GM20431 (cell line): ENCODE measurements at regions not wholly inside any gene's neighbourhood (a gene's known extent, or its start where the extent isn't known, plus 50 kb on each side); places are given as distances from the start of the nearest gene placed in this dataset.
"Not testable (repeated sequence)": the region's sequence is repeated elsewhere in the genome, so short reads cannot be mapped to it uniquely, and the experiment has no call there.

ENCODE experiments used
- in situ Hi-C: fragments of 300-500 bp; cut with MseI, MboI; formaldehyde crosslinking; loops from one replicate; pipeline ENCODE4 v1.15.0; 2020; ENCODE audit warnings: low sequenced_read_pairs; ENCODE audit not compliant: unreplicated experiment

GRCh38 chr2:64249426-64249825, 105.2 kb upstream of the PELI1 start:
- in situ Hi-C loops, result no loop called here

DNA sequence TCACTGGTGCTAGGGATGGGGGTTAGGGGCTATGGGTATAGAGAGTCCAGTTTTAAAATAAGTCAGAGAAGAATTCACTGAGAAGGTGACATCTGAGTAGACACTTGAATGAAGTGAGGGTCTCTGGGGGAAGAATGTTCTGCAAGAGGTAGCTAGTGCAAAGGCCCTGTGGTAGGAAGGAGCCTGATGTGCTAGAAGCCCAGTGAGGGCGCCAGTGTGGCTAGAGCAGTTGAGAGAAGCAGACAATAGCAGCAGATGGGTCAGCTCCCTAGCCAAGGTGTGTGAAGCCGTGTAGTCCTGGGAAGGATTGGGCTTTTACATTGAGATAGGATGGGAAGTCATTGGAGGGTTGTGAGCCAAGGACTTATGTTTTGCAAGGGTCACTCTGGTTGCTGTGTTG, 105.8 kb upstream of the PELI1 start:
- in situ Hi-C loops, result no loop called here

DNA sequence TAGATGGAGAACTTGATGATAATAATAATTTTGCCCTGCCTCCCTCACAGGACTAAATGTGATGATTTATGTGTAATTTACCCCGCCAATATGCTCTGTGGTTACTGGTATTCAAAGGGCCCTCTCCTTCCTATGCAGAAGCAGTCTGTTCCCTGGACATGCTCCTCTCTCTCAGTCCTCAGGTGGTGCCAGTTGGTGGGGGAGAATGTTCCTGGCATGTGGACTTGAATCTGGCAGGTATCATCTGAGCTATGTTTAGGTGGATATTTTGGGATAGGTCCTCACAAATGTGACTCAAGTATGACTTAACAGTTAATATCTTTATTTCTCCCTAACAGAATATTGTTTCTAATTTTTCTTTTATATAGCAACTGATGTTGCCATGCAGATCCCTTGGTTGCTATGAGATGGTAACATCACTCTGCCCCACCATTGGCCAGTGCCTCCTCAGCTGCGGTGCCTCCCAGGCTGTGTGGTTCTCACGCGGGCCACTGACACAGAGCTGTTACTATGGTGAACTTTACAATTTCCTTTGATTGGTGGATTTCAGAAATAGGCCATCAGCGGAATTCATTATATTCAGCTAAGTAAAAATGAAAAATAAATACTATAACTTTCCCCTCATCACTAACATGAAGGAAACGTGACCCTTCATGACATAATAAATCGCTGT, 106.7 kb upstream of the PELI1 start:
- in situ Hi-C loops, result no loop called here

DNA sequence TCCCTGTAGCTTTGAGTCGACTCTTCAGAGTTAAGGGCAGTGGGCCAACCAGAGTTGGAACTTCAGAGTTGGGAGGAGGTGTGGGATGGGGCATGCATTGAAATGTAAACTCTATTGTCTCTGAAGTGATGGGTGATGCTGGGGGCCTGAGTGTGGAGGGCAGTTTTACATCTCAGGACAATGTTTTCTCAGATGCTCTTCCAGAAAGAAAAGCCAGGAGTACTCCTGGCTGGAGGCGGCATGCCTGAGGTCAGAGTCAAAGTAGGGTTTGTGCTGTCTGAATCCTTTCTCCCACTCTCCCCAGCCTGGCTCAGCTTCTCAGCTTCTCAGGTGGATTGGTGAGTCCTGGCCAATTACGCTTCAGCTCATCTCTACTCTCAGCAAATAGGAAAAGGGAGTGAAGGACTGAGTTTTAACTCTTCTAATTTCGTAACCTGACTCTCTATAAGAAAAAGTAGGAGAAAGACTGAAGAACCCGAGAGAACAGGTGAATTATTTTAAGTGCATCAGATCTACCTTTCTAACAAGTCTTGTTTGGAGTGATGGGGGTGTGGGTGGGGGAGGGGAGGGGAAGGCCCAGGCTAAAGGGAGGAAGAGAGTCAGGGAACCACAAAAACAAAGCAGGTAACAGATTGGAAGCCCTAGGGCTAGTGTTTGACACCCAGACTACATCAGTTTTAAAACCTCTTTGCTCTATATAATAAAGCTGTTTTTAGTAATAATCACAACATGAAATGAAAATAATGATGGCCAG, 107.5 kb upstream of the PELI1 start:
- in situ Hi-C loops, result no loop called here

GRCh38 chr2:64252251-64252978, 108.2 kb upstream of the PELI1 start:
- in situ Hi-C loops, result not testable (repeated sequence)

DNA sequence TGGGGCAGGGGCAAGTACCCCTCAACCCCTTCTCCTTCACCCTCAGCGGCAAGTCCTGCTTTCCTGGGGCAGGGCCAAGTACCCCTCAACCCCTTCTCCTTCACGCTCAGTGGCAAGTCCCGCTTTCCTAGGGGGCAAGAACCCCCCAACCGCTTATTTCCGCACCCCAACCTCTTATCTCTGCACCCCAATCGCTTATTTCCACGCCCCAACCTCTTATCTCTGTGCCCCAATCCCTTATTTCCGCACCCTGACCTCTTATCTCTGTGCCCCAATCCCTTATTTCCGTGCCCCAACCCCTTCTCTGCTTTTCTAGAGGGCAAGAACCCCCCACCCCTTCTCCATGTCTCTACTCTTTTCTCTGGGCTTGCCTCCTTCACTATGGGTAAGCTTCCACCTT, 109.2 kb upstream of the PELI1 start:
- in situ Hi-C loops, result not testable (repeated sequence)

- in situ Hi-C loops, result no loop called here
Observed at GRCh38 chr2:64258566-64258965, 114.3 kb upstream of the PELI1 start.

- in situ Hi-C loops, result no loop called here
Observed at GRCh38 chr2:64259312-64259711, 115.1 kb upstream of the PELI1 start.

GRCh38 chr2:64260093-64260803, 116.0 kb upstream of the PELI1 start:
- in situ Hi-C loops, result no loop called here

GRCh38 chr2:64260817-64261216, 116.6 kb upstream of the PELI1 start:
- in situ Hi-C loops, result no loop called here

DNA sequence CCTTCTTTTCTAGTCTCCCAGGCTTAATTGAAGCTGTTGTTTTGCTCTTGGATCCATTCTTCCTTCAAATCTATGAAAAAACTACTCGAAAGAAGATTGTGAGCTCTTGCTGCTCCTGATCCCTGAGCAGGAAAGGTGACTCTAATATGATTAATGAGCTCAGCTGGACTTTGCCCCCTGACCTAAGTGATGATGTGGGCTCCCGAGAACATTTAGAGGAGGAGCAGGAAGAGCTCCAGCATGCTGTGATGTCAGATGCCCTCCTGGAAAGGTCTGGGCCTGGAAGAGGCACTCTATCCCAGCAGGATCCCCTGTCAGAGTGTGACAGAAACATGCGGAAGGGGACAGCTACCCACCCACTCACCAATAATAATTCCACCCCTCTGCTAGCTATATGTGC, 117.9 kb upstream of the PELI1 start:
- in situ Hi-C loops, result no loop called here

GRCh38 chr2:64262816-64263215, 118.6 kb upstream of the PELI1 start:
- in situ Hi-C loops, result no loop called here

DNA sequence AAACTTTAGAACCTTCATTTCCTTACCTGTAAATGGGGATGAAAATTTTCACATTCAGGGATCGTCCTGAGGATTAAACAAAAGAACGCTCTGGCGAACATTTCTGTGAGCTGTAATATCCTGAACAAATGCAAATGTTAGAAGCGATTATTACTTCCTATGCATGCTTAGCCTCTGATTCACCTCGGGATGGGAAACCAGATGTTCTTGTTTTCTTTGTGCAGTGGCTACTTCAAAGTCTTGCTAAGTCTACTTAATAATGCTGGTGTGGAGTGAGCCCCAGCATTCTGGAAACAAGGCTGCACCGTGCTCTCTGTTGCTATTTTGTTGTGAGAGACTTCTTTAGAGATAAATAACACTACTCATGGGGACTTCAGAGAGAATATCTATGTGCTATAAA, 119.1 kb upstream of the PELI1 start:
- in situ Hi-C loops, result no loop called here

DNA sequence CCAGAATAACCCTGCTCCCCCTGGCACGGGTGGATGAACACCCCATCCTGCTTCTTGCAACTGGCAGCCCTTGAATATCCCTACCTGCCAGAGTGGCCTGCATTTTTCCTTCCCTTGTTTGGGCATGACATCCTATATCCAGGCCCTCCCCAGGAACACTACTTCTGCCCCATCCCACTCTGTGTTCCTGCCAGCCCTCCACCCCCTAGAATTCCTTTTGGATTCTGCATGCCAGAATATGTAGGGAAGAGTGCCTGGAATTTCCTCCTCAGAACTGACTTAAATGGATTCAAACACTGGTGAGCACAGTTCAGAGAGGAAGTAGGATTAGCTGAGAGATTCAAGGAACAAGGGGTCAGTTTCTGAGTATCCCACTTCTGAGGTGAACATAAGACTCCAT, 123.5 kb upstream of the PELI1 start:
- in situ Hi-C loops, result no loop called here

GRCh38 chr2:64268330-64269048, 124.3 kb upstream of the PELI1 start:
- in situ Hi-C loops, result no loop called here

DNA sequence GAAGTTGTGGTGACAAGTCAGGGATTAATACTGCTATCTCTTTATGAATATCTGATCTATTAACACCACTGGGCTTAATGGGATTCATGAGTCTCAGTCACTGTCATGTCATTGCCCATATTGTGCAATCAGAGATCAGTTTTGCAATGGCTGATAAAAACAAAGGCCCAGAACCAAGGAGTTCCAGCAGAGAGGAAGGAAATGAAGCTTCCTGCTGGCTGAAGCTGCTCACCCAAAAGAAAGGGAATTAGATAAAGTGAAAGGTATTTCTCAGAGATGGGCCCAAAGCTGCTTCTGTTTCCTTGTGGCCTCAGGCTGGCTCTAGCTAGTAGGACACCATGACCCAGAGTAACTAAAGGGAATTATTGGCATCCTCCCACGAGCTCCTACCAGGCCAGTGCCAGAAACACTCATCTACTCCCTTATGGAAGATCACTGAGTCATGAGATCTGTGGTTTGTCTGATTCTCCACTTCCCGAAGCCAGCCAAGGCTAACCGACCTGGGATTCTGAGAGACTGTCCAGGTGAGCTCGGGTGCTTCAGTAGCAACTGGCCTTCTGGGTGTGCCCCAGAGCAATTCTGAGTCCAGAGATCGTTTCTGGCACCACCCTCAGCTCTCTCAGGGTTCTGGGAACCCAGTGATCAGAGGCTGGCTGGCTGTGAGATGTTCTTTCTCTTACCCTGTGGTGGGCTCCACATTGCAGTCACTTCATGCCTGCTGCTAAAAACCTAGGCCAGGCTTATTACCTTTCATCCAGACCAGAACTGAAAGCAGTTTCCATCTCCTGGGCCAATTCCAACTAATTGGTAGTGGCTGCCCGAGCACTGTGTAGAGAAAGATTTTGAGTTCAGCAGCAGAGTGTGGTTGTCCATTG, 129.5 kb upstream of the PELI1 start:
- in situ Hi-C loops, result no loop called here

DNA sequence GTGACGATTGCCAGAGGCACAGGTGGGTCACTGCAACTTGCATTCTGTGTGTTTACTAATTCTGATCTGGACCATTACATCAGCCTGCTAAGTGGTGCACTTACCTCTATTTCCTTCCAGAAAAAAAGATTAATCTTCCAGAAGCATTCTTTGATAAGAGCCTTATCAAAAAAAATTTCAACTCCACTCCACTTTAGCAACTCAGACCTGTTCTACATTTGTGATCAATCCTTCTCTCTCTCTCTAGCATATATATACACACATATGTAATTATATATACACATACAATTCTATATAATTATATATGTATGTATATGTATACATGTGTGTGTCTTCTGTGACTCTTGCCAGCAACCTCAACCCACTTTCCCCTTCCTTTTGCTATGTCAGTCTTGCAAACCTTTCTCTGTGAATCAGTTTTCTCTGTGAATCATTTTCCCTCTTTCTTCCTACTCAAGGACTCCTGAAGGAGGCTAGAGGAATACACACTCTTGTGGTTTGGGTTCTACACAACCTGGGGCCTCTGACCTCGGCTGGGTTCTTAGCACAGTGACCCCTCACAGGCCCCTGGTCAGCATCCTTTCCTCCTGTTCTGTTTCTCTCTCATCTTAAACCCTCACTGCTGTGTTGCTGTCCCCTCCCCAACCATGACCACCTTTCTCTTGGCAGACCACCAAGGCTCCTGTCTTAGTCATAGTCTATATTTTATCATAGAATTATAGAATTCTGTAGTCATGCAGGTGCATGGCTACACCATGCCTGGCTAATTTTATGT, 130.4 kb upstream of the PELI1 start:
- in situ Hi-C loops, result no loop called here

GRCh38 chr2:64275174-64275466, 130.9 kb upstream of the PELI1 start:
- in situ Hi-C loops, result no loop called here
